DND-41 (cell line): ENCODE measurements at regions not wholly inside any gene's neighbourhood (a gene's known extent, or its start where the extent isn't known, plus 50 kb on each side); places are given as distances from the start of the nearest gene placed in this dataset.

Experiments used
- CTCF ChIP-seq: IDR thresholded peaks from 2 replicates; pipeline ENCODE4 v1.5.1; 2012; ENCODE audit warnings: borderline replicate concordance, low read length, moderate library complexity, mild to moderate bottlenecking; ENCODE audit not compliant: poor library complexity, severe bottlenecking; ENCODE audit errors: extremely low read depth
- EZH2 ChIP-seq: IDR thresholded peaks from 3 replicates; pipeline ENCODE4 v1.6.1; 2012; ENCODE audit warnings: borderline replicate concordance, low read depth, mild to moderate bottlenecking, moderate library complexity, low read length, inconsistent platforms; ENCODE audit not compliant: severe bottlenecking

DNA sequence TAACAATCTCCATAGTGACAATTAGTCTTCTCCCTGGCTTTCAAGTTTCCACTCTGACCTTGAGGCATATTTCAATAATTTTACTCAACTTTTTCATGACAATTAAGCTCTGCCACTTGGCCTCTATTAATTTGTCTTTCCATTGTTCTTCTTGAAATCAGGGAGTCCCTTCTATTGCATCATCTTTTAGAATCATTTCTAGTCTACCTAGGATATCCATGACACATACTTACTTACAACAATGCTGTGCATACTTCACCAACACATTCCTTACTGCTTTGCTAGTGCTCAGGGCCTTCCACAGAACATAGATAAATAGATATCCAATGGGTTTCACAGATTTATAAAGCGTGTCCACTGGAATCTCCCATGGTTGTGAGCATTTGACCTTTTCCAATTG lies 331.5 kb upstream of the LRP1B start:
- TF ChIP-seq CTCF (no peak), EZH2 (no peak)
